ENCODE measurements at regions not wholly inside any gene's neighbourhood (a gene's known extent, or its start where the extent isn't known, plus 50 kb on each side); places are given as distances from the start of the nearest gene placed in this dataset.

GRCh38 chr9:27755846-27756245 is 182.6 kb upstream of the C9orf72 start:
- no peak for DNase-seq (ENCODE audit: low read depth)
- H3K36me3 ChIP-seq (ENCODE audit: control insufficient read depth, insufficient read depth, low read length), result no peaks in the 10 kb centered on the region

GRCh38 chr9:27756418-27756817 is 183.1 kb upstream of the C9orf72 start:
- no peaks in the 10 kb centered on the region for H3K27me3 ChIP-seq (ENCODE audit: control insufficient read depth, insufficient read depth, low read length)
- no peak for TF ChIP-seq CTCF (IDR thresholded peaks at IDR 0.05; ENCODE audit: insufficient read depth, low read length, poor library complexity, severe bottlenecking)
- H3K4me3 ChIP-seq (ENCODE audit: low read depth, low read length), result no peak overlapping the region
- no peaks in the 10 kb centered on the region for H3K36me3 ChIP-seq (ENCODE audit: control insufficient read depth, insufficient read depth, low read length)
- DNase-seq (ENCODE audit: low read depth), result no peak

More at GRCh38 chr9:27755846-27756245, 182.6 kb upstream of the C9orf72 start:
- TF ChIP-seq CTCF (IDR thresholded peaks at IDR 0.05; ENCODE audit: insufficient read depth, low read length, poor library complexity, severe bottlenecking), result no peak
- Histone ChIP-seq H3K27me3 (ENCODE audit: control insufficient read depth, insufficient read depth, low read length) (no peaks in the 10 kb centered on the region), H3K4me3 (ENCODE audit: low read depth, low read length) (no peak overlapping the region)

- DNase-seq (ENCODE audit: low read depth), result no peak
- H3K4me3 ChIP-seq (ENCODE audit: low read depth, low read length), result no peak overlapping the region
- no peaks in the 10 kb centered on the region for H3K36me3 ChIP-seq (ENCODE audit: control insufficient read depth, insufficient read depth, low read length)
- TF ChIP-seq CTCF (IDR thresholded peaks at IDR 0.05; ENCODE audit: insufficient read depth, low read length, poor library complexity, severe bottlenecking), result no peak
- H3K27me3 ChIP-seq (ENCODE audit: control insufficient read depth, insufficient read depth, low read length), result no peaks in the 10 kb centered on the region
Measured at GRCh38 chr9:27763831-27764230, 190.6 kb upstream of the C9orf72 start.

GRCh38 chr9:27765266-27766072 is 192.2 kb upstream of the C9orf72 start:
- no peak for TF ChIP-seq CTCF (IDR thresholded peaks at IDR 0.05; ENCODE audit: insufficient read depth, low read length, poor library complexity, severe bottlenecking)
- no peak for DNase-seq (ENCODE audit: low read depth)
- Histone ChIP-seq H3K4me3 (ENCODE audit: low read depth, low read length) (no peak overlapping the region), H3K36me3 (ENCODE audit: control insufficient read depth, insufficient read depth, low read length) (no peaks in the 10 kb centered on the region), H3K27me3 (ENCODE audit: control insufficient read depth, insufficient read depth, low read length) (no peaks in the 10 kb centered on the region)

GRCh38 chr9:27766073-27766835 is 193.0 kb upstream of the C9orf72 start:
- no peak for TF ChIP-seq CTCF (IDR thresholded peaks at IDR 0.05; ENCODE audit: insufficient read depth, low read length, poor library complexity, severe bottlenecking)
- no peaks in the 10 kb centered on the region for H3K36me3 ChIP-seq (ENCODE audit: control insufficient read depth, insufficient read depth, low read length)
- no peak for DNase-seq (ENCODE audit: low read depth)
- no peak overlapping the region for H3K4me3 ChIP-seq (ENCODE audit: low read depth, low read length)
- H3K27me3 ChIP-seq (ENCODE audit: control insufficient read depth, insufficient read depth, low read length), result no peaks in the 10 kb centered on the region

All from kidney epithelial cell (primary cell).